LHCN-M2 (cell line): ENCODE measurements at regions not wholly inside any gene's neighbourhood (a gene's known extent, or its start where the extent isn't known, plus 50 kb on each side); places are given as distances from the start of the nearest gene placed in this dataset.

Source experiments
- DNase-seq: peaks from one replicate; pipeline ENCODE4 v3.0.0-alpha.2; 2012; ENCODE audit warnings: low read depth

- no peak for DNase-seq
Observed at GRCh38 chr17:22435231-22435974, 743.1 kb downstream of the KCNJ18 start.

- no peak for DNase-seq
Observed at GRCh38 chr17:22441776-22442175, 749.5 kb downstream of the KCNJ18 start.

GRCh38 chr17:22443061-22443460, 750.7 kb downstream of the KCNJ18 start:
- no peak for DNase-seq

GRCh38 chr17:22453181-22453580, 760.9 kb downstream of the KCNJ18 start:
- no peak for DNase-seq

GRCh38 chr17:22454070-22454999, 762.0 kb downstream of the KCNJ18 start:
- no peak for DNase-seq

GRCh38 chr17:22459331-22459952, 767.1 kb downstream of the KCNJ18 start:
- DNase-seq: no peak

- no peak for DNase-seq
Observed at GRCh38 chr17:22459953-22460350, 767.6 kb downstream of the KCNJ18 start.

- no peak for DNase-seq
Observed at GRCh38 chr17:22460461-22461063, 768.2 kb downstream of the KCNJ18 start.

GRCh38 chr17:22461460-22462145, 769.3 kb downstream of the KCNJ18 start:
- no peak for DNase-seq

- DNase-seq: no peak
Observed at GRCh38 chr17:22462461-22462860, 770.1 kb downstream of the KCNJ18 start.

GRCh38 chr17:22463110-22463850, 771.0 kb downstream of the KCNJ18 start:
- DNase-seq: no peak

- no peak for DNase-seq
Observed at GRCh38 chr17:22464041-22464440, 771.7 kb downstream of the KCNJ18 start.

- no peak for DNase-seq
Observed at GRCh38 chr17:22467720-22468119, 775.4 kb downstream of the KCNJ18 start.

- DNase-seq: no peak
Observed at GRCh38 chr17:22469101-22469880, 777.0 kb downstream of the KCNJ18 start.

- DNase-seq: no peak
Observed at GRCh38 chr17:22469941-22470340, 777.6 kb downstream of the KCNJ18 start.

- no peak for DNase-seq
Observed at GRCh38 chr17:22470411-22471175, 778.3 kb downstream of the KCNJ18 start.

GRCh38 chr17:22484826-22485225, 792.5 kb downstream of the KCNJ18 start:
- DNase-seq: no peak

- no peak for DNase-seq
Observed at GRCh38 chr17:22490399-22490798, 798.1 kb downstream of the KCNJ18 start.

- no peak for DNase-seq
Observed at GRCh38 chr17:22492331-22492730, 800.0 kb downstream of the KCNJ18 start.
